ENCODE measurements at regions not wholly inside any gene's neighbourhood (a gene's known extent, or its start where the extent isn't known, plus 50 kb on each side); places are given as distances from the start of the nearest gene placed in this dataset.

DNA sequence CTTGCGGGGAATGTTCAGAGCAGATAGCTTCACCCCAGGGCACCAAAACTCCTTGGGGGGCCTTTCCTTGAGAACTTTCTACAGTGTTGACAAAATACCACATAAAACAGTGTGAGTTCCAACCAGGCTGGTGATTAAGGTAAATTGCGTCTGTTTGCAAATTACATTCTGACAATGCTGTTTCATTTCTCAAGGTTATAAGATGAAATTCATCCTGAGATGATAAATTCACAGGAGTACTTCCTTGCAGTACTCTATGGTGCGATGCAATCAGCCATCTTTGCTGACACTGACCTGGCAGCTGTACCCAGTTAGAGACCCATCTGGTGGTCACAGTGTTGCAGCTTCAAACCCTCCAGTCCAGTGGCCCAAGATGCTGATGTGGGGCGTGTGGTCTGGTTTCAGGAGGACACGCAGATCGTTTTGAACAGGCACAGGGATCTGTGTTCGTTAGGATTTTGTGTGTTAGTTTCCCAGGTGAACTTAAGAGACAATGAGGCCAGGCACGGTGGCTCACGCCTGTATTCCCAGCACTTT is 99.5 kb upstream of the SLC66A3 start:
- TF ChIP-seq, protein P1, sequence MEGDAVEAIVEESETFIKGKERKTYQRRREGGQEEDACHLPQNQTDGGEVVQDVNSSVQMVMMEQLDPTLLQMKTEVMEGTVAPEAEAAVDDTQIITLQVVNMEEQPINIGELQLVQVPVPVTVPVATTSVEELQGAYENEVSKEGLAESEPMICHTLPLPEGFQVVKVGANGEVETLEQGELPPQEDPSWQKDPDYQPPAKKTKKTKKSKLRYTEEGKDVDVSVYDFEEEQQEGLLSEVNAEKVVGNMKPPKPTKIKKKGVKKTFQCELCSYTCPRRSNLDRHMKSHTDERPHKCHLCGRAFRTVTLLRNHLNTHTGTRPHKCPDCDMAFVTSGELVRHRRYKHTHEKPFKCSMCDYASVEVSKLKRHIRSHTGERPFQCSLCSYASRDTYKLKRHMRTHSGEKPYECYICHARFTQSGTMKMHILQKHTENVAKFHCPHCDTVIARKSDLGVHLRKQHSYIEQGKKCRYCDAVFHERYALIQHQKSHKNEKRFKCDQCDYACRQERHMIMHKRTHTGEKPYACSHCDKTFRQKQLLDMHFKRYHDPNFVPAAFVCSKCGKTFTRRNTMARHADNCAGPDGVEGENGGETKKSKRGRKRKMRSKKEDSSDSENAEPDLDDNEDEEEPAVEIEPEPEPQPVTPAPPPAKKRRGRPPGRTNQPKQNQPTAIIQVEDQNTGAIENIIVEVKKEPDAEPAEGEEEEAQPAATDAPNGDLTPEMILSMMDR (IDR thresholded peaks at IDR 0.05), result no peak
- TF ChIP-seq ZFX (IDR thresholded peaks at IDR 0.05; ENCODE audit: borderline replicate concordance), result no peak
